B cell (primary cell): ENCODE measurements at regions not wholly inside any gene's neighbourhood (a gene's known extent, or its start where the extent isn't known, plus 50 kb on each side); places are given as distances from the start of the nearest gene placed in this dataset.

Experiments used
- EZH2 ChIP-seq: IDR thresholded peaks from 2 replicates; pipeline ENCODE4 v1.6.1; 2012; ENCODE audit warnings: borderline replicate concordance, low read depth, mild to moderate bottlenecking, moderate library complexity, low read length; ENCODE audit not compliant: insufficient read depth, poor library complexity, severe bottlenecking
- TF ChIP-seq, protein P1 (sequence below): fragments of 200-600 bp; IDR thresholded peaks from one replicate; pipeline ENCODE4 v1.8.0; 2022; ENCODE audit warnings: antibody characterized with exemption, mild to moderate bottlenecking

DNA sequence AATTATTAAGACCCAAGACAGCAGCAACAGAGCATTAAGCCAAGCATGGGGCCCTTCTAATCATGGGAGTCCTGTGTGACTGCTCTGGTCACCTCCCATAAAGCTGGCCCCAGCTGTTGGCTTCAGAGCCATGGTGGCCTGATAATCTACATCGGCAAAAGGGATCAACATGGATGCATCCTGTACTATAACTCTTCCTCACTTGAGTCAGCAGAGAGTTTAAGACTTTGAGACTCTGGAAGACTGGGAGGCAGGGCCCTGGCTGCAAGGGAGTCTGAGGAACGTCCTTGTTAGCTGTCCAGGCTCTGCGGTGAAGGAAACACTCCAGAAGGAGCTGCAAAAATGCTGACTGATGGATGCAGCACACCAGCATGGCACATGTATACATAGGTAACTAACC lies 95.0 kb upstream of the KIAA1217 start:
- TF ChIP-seq, protein P1, sequence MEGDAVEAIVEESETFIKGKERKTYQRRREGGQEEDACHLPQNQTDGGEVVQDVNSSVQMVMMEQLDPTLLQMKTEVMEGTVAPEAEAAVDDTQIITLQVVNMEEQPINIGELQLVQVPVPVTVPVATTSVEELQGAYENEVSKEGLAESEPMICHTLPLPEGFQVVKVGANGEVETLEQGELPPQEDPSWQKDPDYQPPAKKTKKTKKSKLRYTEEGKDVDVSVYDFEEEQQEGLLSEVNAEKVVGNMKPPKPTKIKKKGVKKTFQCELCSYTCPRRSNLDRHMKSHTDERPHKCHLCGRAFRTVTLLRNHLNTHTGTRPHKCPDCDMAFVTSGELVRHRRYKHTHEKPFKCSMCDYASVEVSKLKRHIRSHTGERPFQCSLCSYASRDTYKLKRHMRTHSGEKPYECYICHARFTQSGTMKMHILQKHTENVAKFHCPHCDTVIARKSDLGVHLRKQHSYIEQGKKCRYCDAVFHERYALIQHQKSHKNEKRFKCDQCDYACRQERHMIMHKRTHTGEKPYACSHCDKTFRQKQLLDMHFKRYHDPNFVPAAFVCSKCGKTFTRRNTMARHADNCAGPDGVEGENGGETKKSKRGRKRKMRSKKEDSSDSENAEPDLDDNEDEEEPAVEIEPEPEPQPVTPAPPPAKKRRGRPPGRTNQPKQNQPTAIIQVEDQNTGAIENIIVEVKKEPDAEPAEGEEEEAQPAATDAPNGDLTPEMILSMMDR, result no peak
- TF ChIP-seq EZH2, result no peak
